ENCODE measurements at regions not wholly inside any gene's neighbourhood (a gene's known extent, or its start where the extent isn't known, plus 50 kb on each side); places are given as distances from the start of the nearest gene placed in this dataset.
A peak's percentile ranks its signal among the peaks of the same experiment; 100 is the strongest.
"Not testable (repeated sequence)": the region's sequence is repeated elsewhere in the genome, so short reads cannot be mapped to it uniquely, and the experiment has no call there.

DNA sequence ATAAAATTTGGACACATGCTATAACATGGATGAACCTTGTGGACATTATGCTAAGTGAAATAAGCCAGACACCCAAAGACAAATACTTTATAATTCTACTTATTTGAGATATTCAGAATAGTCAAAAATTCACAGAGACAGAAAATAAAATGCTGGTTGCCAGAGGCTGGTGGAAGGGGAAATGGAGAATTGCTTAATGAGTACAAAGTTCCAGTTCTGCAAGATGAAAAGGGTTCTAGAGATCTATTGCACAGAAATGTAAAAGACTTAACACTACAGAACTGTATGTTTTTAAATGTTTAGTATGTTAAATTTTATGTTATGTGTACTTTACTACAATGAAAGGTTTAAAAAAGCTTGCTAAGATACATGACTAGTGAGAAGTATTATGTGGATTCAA, 344.8 kb downstream of the CNTN3 start:
- no peak for DNase-seq

DNA sequence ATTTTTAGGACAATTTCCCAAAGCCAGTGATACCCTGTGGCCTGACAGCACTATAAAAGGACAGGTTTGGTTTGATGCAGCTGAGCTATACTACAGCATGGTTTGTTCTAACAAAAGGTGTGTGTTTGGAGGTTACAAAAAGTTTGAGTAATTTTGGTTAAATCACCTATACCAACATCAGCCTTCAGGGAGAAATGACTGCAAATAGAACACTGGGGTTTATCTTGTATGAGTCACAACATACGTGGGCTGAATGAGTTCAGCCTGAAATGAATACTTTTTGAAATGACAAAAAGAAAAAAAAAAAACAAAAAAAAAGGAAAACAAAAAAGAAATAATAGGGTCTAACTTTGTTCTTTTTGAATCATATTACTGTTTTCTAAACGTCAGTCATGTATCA, 345.7 kb downstream of the CNTN3 start:
- peak; percentile 32 for DNase-seq

DNA sequence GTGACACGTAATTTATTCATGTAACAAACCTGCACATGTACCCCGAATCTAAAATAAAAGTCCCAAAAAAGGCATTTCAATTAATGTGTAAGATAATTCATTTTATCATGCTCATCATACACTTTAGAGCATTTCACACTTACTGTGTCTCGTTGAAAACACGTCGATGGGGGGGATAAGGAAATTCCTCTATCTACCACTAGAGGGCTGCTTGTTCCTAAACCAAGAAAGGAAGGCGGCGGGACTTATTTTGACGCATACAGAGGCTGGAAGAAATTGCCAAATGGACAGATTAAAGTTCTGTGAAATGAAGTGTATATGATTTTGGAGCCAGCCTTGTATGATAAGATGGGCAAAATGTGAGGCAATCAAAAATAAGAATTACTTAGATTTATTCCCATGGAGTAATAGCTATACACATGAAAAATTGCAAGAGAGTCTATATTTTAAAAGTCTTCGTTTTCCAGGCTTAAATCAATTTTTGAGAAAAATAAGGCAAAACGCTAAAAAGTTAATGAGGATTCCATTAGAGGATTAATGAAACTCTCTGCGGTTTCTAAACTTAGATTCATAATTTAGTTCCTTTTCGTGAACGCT, 346.8 kb downstream of the CNTN3 start:
- DNase-seq, result peak; percentile 57

DNA sequence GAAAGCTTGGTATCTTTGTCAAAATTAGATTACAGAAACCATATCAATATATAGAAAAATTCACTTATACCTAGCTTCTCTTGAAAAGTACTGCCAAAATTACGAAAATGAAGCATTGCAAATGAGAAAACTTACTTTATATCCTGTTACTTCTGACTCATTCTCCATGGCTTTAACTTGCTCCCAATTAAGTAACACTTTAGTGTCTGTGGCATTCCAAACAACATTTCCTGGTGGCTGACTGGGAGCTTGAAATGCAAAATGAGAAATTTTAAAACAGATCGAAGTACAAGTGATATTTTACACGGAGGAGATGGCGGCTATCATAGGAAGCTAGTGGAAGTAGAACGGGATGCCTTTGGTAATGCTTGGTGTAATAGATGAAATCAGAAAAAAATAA, 347.3 kb downstream of the CNTN3 start:
- DNase-seq, result peak; percentile 35

DNA sequence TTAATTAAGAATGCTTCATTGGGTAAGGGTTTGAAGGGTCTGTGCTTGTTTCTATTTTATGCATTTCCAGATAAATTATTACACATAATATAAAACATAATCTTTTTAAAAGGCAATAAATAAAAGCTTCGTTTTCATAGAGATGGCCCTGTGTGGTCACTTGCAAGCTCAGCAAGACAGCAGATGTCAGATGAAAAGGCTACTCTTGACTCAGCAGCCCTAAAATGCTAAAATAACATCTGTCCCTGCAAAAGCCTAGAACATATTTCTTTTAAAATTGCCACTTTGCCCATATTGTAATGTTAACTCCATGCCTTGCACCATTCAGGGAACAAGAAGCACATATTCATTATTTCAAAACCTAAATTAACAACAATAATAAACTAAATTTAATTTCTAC, 349.4 kb downstream of the CNTN3 start:
- no peak for DNase-seq

DNA sequence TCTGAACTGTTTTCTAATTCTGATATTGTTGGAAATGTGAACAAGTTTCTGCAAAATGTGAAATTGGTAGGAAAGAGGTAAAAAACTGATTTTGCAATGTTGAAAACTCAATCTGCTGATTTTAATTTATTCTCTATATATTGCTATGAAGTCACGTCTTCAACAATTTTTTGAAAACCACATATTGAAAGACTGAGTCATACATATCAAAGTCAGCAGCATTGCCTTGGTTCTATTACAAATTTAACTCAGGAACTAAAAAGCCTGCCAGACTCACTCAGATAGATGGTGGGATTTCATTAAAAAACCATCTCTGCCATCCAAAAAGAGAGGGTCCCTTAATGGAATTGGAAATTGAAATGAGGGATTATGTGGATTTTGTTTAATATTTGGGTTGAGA, 351.4 kb downstream of the CNTN3 start:
- DNase-seq, result peak; percentile 49

DNA sequence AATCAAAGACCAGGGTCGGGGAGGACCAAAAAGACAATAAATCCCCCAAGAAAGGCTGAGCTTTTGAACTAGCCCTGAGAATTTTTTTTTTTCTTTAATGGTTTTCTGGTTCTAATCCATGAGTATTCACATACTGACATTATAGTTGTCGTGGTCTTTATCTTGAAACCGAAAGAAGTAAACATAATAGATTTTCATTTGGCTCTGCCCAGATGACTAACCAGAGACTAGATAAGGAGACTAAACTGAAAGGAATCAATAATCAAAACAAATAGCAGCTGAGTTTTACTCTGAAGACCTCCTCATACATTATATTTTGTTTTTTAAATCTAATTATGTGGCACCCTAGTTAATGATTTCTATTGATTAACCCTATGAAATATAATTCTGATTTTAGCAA, 381.4 kb downstream of the CNTN3 start:
- DNase-seq, result no peak

DNA sequence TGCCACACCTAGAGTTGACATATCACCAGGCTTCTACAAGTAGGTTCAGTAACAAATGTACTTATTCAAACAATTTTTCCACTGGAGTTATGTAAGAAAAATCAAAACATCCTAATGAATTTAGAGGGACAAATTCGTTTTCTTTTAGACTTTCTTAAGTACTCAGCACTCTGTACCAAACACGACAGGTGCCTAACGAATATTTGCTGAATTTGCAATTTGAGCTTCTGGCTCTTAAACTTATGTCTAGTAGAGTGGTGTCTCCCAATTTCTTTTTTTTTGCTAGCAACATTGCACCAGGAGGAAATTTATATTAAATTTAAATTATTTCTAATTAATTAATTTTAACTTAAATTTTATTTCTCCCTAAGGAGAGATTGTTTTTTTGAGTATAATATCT, 397.0 kb downstream of the CNTN3 start:
- DNase-seq, result no peak

DNA sequence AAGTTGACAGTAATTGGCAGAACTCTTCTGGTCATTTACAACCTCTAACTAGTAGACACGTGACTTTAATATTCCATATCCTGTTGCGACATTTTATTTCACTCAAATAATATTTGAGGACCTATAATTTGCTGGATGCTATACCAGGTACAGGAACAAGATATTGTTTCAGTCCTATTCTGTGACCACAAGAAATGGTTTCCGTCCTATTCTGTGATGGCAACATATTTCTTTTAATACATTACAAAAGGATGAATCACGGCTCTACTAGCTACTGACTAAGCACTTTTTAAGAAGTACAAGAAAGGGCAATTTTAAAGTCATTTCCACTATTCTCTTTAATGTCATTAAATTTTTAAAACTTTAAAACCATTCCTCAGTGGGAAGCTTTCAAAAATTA, 400.2 kb downstream of the CNTN3 start:
- DNase-seq, result peak; percentile 33

DNA sequence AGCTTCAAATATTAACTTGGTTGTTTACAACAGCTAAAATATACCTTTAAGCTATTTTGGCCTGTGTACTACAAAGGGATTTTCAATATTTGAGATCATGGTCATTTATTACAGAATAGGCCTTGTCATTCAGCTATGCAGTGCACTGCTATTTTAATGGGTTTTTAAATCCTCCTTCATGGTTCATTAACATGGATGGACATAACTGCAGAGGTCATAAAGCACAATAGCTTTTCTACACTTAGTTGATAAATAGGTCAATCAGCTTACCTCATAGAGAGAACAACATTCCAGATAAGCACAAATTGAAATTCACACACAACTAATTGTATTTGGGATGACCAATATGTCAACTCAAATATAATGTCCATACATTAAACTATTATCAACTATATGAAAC, 403.7 kb downstream of the CNTN3 start:
- DNase-seq, result no peak

DNA sequence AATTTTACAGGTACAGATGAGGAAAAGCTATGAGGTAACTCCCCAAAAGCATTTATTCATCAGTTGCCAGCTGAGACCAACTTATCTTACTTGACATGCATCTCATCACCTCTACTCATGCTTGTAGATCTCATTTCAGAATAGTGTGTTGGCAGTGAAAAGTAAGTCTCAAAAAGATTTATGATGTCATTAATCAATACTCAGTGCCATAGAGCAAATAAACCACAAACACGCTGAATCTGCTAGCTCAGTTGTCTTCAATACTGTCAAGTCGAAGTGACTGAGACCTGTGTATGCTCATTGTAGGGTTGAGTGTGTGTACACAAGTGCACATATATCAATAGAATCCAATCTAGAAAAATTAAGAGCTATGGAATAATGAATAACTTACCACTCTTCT, 413.5 kb downstream of the CNTN3 start:
- no peak for DNase-seq

DNA sequence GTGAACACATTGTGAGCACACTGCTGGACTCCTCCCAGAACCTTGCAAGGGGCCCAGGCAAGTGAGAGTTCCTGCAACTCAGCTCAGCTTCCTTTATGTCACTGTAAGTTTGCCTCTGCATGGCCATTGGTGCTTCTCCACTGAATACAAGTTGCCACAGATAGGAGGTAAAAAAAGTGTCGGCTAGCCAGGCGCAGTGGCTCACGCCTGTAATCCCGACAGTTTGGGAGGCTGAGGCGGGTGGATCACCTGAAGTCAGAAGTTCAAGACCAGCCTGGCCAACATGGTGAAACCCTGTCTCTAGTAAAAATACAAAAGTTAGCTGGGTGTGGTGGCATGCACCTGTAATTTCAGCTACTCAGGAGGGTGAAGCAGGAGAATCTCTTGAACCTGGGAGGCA, 435.8 kb downstream of the CNTN3 start:
- not testable (repeated sequence) for DNase-seq

DNA sequence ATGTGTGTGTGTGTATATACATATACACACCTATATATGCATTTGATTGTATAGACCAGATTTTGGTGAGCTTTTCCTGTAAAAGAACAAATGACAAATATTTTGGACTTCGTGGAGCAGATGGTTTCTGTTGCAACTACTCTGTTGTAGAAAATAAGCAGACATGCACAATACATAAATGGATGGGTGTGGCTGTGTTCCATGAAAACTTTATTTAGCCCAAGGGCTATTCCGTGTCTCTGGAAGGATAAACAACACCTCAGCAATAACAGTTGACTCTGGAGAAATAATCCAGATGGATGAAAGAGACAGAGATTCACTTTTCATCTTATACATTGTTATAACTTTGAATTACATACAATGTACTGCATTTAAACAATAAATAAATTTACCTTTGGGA, 441.4 kb downstream of the CNTN3 start:
- DNase-seq, result no peak

DNA sequence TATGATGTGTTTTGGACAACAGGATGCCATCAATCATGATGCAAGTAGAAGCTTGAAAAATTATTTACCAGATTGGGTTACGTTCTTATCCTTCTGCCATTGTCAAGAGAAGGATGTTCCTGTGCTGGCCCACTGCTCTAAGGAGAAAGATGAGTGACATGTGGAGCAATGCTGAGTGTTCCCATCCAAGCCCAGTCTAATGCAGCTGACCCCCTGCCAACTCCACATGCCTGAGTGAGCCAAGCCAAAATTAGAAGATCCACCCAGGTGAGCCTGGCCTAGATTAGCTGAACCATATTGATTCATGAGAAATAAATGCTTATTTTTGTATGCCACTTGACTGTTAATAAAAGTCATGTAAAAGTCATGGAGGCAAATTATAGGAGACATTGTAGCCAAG, 446.5 kb downstream of the CNTN3 start:
- DNase-seq, result no peak

DNA sequence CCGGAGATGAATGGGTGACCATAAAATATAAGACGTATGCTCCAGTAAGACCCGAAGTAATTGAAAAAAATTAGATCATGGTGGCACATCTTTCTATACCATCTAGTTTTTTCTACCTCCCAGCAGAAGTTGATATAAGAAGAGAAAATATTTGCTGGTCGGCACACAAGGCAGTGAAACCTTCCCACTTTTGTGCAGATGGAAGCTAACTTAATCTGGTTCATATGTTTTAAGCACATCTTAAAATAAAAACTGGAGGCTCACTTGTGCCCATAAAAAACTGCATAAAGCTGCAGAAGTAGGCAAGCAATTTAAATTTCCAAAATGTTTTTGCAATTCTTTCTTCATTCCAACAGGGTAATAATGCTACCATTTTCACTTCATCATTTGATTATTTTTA, 449.2 kb downstream of the CNTN3 start:
- no peak for DNase-seq

DNA sequence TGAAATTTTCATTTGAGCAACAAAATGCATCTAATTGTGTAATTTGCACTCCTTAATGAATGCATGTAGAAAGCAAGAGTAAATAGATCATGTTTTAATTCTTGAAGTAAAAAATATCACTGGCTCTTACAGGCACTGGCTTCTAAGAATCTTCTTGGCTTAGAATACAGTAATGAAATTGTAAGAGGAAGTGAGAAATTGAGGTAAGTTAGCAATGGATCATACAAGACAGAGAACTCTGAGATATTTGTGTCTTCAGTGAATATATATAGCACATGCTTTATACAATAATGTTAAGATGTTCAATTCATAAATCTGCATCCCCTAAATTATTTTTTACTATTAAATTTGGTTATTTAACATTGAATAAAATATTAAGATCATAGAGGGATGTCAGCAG, 465.0 kb downstream of the CNTN3 start:
- no peak for DNase-seq

DNA sequence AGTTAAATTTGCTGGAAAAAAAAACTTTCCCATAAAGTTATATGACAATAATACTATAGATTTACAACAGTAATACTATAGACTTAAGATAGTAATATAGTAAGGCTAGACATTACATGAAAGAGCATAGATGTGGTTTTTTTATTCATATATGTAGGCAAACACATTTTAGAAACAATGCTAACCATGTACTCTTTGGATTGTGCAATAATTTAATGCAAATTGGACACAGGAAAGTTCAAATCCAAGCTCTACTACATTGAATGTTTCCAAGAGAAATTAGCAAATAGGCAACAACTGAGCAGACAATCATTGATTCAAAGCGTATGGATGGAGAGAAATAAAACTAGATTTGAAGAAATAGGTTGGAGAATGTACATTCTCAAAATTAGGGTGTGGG, 469.2 kb downstream of the CNTN3 start:
- no peak for DNase-seq

DNA sequence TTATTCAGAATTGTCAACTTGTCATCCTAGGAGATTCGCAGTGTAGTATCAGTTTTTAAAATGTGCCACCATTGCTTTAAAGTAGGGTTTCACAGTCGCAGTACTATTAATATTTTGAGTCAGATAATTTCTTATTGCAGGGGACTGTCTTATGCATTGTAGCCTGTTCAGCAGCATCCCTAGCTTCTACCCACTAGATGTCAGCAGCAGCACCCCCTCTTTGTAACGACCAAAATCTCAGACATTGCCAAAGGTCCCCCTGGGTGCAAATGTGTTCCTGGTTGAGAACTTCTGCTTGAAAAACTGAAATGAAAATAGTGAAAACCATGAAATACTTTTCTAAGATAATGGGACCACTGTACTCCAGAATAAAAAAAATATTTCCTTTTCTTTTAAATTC, 474.8 kb downstream of the CNTN3 start:
- DNase-seq, result no peak

DNA sequence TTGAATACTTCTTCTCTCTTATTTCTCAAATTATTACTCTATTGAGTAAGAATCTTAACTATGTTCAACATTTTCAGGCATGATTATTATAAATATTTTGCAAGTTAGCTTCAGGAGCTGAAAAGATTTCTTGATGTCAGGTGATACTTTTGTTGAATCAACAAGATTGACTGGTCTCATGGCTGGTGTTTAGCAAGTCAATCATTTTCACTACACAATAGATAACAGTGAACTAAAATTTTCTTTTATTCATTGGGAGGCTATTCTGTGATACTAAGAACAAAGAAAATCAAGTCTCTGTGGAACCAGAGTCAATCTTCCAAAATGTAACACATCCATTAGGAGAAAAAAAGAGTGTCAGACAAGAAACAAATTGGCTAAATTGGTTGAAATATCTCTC, 476.7 kb downstream of the CNTN3 start:
- DNase-seq, result no peak

DNA sequence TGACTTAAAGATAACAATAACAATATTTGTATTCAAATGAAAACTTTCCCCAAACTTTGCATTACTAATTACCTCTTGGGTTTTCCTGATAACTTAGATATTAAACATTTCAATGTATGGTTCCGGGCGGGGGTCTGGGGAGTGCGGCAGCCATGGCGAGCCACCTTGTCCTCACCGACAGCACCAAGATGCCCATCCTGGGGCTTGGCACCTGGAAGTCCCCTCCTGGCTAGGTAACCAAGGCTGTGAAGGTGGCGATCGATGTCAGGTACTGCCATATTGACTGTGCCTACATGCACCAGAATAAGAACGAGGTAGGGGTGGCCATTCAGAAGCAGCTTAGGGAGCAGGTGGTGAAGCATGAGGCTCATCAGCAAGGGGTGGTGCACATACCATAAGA, 478.7 kb downstream of the CNTN3 start:
- no peak for DNase-seq

DNA sequence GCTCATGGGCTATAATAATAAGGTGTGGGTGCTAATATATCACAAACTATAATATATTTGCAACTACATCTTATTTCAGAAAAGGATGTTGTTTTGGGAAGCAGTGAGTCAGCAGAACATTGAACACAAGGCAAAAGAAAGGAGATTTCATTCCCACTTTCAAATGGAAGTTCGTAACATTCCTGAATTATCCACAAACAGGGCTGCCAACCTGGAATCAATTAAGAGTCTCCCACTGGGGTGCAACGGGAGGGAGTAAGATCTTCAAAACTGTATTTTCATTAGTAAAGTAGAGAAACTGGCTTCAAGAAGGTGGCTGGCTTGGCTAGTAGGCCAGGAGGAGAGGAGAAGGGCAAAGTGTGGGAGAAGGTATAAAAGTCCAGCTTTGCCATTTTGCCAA, 479.6 kb downstream of the CNTN3 start:
- peak; percentile 2 for DNase-seq

DNA sequence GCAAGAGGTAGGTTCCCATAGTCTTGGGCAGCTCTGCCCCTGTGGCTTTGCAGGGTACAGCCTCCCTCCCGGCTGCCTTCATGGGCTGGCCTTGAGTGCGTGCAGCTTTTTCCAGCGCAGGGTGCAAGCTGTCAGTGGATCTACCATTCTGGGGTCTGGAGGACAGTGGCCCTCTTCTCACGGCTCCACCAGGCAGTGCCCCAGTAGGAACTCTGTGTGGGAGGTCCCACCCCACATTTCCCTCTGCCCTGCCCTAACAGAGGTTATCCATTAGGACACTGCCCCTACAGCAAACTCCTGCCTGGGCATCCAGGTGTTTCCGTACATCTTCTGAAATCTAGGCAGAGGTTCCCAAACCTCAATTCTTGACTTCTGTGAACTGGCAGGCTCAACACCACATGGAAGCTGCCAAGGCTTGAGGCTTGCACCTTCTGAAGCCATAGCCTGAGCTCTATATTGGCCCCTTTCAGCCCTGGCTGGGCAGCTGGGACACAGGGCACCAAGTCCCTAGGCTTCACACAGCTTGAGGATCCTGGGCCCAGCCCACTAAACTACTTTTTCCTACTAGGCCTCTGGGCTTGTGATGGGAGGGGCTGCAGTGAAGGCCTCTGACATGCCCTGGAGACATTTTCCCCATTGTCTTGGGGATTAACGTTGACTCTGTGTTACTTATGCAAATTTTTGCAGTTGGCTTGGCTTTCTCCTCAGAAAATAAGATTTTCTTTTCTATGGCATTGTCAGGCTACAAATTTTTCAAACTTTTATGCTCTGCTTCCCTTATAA, 482.7 kb downstream of the CNTN3 start:
- DNase-seq, result not testable (repeated sequence)

DNA sequence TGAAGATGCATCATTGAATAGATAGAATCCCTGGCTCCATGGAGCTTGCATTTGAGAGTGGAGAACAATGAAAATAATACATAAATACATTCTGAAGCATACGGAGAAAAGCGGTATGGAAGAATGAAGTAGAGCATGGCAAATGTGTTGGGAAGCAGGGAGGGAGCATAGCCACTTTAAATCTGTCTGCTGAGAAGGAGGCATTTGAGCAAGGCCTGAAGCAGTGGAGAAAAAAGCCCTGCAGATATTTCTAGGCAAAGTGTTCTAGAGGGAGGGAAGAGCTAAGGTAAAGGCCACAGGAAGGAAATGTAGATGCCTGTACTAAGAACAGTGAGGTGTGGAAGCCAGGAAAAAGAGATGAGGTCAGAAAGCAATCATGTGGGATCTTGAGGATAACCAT, 484.8 kb downstream of the CNTN3 start:
- no peak for DNase-seq

DNA sequence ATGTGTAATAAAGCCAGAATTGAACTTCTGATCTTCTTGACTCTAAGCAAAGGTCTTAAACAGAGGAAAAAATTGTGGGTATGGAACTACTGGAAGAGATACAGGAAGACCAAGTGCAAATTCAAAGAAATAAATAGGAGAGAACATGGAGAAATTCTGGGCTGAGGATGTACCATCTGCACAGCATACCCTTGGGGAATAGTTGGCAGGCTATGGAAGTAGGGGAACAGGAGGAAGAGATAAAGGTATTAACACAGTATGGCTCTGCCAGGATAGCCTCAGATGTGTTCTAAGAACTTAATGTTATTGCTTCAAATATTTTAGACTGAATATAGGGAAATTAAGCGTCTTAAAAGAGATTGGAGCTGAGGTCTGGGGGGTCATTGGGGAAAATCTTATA, 485.4 kb downstream of the CNTN3 start:
- no peak for DNase-seq

DNA sequence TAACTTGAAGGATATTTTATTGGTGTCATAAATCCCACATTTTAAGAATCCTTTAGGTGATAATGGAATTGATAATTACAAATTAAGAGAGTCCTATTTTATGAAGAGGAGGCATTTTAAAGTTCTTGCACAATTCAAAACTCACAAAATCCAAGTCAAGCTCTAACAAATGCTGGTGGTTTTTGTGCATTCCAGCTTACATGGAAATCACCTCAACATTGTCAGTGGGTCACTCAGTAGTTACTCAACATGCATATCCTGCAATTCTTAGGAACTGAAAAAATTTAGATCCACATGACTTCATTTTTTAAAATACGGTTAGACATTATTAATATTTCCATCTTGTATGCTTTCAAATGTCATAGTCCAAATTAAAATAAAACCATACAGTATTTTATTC, 487.2 kb downstream of the CNTN3 start:
- no peak for DNase-seq

Measured in fibroblast of skin of back (primary cell).